ENCODE measurements at regions not wholly inside any gene's neighbourhood (a gene's known extent, or its start where the extent isn't known, plus 50 kb on each side); places are given as distances from the start of the nearest gene placed in this dataset.

DNA sequence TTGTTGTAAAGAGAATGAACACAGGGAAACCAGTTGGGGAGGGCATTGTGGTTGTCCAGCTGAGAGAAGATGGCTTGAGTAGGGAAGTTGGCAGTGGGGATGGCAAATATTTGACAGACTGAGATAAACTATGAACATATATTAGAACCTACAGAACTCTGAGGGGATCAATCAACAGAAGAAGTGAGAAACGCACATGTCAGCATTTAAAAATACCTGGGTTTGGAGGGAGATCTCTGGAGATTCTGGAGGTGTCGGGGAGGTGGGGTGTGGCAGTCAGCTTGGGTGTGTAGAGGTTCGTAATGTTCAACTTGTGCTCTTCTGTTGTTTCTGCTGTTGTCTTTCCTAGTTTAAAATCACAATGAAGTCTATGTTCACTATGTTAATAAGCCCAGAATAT is 517.8 kb downstream of the AACS start:
- no peak for DNase-seq

- no peak for DNase-seq
These were observed 521.2 kb downstream of the AACS start for GRCh38 chr12:125586441-125586840.

DNA sequence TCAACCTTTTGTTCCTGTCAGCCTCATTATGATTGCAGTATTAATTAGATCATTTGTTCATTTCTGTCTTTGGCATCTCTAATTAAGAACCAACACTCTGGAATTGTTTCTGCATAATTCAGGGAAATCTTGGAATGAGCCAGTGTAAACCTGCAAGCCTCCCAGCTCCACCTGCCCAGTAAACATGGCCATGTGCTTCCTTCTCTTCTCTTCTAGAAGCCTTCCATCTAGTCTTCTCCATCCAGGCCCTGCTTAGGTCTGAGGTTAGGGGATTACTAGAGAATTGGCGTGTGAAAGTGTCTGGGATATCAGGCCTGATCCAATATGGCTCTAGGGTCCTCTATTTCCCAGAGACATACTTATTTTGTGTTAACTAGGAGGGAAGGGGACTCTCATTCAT is 528.0 kb downstream of the AACS start:
- DNase-seq = no peak

GRCh38 chr12:125604976-125605375 is 539.7 kb downstream of the AACS start:
- DNase-seq = no peak

DNA sequence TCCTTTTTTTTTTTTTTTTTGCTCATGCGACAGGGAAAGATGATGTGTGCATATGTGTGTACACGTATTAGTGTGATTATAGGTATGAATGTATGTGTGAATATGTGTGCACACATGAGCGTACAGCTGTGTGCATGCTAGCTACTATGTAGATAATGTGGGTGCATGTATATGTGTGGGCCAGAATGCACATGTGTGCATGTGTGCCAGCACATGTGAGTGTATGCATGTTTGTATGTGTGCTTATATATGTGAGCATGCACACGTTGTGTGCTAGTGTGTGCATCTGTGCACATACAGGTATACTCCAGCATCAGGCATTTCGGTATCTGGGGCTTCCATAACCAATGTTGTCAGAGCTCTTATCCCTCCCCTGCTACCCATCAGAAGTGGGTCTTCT is 541.1 kb downstream of the AACS start:
- no peak for DNase-seq

DNA sequence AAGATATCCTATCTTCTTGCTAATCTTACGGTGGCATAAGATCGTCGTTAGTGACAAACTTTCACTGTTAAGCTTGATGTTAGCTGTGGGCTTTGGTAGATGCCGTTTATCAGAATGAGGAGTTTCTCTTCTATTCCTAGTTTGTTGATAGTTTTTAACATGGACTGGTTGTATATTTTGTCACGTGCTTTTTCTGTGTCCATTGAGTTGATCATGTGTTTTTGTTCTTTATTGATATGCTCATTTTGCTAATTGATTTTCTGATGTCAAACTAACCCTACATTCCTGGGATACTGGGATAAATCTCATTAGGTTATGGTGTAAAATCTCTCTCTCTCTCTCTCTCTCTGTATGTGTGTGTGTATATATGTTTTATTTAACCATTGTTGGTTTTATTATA is 545.1 kb downstream of the AACS start:
- no peak for DNase-seq

GRCh38 chr12:125610971-125611370 is 545.7 kb downstream of the AACS start:
- DNase-seq = no peak

GRCh38 chr12:125614058-125614457 is 548.8 kb downstream of the AACS start:
- no peak for DNase-seq

DNA sequence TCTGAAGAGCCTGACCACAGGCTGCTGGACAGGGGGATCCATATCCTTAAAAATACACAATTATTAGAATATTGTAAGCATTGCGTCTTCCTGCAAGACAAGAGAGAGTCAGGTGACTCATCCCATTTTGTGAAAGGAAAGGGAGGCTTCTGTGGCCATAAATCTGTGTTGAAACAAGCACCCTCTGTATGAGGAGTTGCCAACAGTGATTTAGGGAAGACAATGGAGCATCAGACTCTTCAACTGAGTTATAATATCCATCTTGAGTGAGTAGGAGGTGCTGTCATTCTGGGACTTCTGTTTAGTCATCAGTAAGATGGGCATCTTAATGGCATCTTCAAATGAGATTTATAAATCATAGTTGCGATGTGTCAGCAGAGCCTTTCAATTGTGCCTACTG is 554.5 kb downstream of the AACS start:
- no peak for DNase-seq

- DNase-seq = no peak
These were observed 568.5 kb downstream of the AACS start for GRCh38 chr12:125633686-125634085.

DNA sequence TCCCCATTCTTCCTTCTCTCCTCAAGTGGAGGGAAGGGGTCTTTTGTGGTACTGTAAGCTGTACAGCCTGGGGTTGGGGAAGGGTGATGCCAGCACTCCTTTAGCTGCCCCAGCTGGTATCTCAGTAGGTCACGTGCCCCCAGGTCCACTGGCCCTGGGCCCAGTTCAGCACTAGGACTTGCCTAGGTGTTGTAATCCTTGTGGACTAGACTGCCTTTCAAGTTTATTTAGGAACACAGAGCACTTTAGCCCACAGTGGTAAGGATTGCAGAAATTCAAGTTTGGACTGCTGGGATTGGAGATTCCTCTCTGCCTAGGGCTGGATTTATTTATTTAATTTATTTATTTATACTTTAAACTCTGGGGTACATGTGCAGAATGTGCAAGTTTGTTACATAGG is 569.6 kb downstream of the AACS start:
- DNase-seq = no peak

DNA sequence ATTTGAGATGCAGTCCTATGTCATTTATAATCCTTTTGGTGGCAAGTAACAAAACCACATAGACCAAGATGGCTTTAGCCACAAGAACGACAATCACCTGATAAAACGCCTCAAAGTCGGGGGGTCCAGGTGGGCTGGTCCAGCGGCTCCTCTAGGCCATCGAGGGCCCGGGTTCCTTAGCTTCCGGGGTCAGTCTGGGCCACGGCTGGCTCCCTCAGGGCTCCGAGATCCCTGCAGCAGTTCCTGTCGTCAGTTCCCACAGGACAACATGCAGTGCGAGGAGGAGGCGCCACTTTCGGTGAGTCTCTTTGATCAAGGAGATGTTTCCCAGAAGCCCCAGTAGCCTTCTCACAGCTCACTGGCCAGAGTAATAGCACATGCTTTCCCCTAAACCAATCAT is 574.6 kb downstream of the AACS start:
- no peak for DNase-seq

GRCh38 chr12:125643055-125643454 is 577.8 kb downstream of the AACS start:
- DNase-seq = no peak

DNA sequence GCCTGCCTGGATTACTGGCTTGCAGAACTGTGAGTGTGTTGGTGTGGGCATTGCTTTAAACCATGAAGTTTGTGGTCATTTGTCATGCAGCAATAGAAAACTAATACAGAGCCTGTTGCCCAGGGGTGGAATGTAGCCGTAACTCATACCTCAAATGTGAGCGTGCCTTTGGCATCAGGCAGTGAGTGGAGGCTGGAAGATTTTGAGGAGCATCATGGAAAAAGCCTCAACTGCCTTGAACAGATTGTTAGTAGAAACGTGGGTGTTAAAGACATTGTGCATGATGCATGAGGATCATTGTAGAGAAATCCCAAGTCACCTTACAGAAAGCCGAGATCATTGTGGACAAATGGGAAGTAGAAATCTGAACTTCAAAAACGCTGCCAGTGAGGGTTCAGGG is 580.5 kb downstream of the AACS start:
- no peak for DNase-seq

- no peak for DNase-seq
These were observed 585.4 kb downstream of the AACS start for GRCh38 chr12:125650587-125650986.

- no peak for DNase-seq
These were observed 586.4 kb downstream of the AACS start for GRCh38 chr12:125651625-125652024.

- DNase-seq = no peak
These were observed 587.4 kb downstream of the AACS start for GRCh38 chr12:125652681-125653080.

DNA sequence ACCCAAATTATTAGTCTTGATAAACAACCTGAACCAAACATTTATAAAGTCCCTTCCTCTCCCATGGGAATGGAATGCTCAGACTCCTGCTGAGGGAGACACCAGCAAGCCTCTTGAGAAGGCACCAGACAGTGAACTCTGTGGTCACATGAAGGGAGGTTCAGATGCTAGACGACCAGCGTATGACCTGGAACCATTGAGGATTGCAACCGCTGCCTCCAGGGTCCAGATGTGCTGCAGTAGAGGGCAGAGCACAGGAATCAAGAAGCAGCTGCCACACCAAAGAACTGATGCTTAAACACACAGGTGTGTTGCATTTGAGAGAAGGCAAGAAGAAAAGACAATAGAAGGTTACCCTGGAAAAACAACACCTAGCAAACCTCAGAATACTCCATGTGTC is 592.4 kb downstream of the AACS start:
- no peak for DNase-seq

GRCh38 chr12:125674554-125675338 is 609.5 kb downstream of the AACS start:
- no peak for DNase-seq

DNA sequence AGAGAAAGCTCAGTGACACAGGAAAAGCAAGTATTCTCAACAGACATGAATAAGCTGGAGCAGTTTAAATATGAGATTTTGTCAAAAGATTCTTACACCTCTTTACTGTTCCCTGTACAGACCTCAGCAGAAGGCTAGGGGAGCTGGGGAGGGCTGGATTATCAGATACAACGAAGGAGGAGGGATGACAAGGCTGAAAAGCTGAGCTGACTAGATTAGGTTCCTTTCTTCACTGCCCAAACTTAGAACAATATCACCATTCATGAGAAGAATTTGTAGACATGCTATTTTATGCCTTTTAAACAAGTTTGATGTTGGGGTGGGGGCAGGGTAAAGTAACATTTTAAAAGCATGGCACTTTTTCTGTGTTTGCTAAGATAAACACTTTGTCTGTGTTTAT is 611.1 kb downstream of the AACS start:
- no peak for DNase-seq

- DNase-seq = no peak
These were observed 612.6 kb downstream of the AACS start for GRCh38 chr12:125677829-125678228.

GRCh38 chr12:125678589-125678993 is 613.4 kb downstream of the AACS start:
- DNase-seq = no peak

GRCh38 chr12:125683748-125684381 is 618.6 kb downstream of the AACS start:
- no peak for DNase-seq

DNA sequence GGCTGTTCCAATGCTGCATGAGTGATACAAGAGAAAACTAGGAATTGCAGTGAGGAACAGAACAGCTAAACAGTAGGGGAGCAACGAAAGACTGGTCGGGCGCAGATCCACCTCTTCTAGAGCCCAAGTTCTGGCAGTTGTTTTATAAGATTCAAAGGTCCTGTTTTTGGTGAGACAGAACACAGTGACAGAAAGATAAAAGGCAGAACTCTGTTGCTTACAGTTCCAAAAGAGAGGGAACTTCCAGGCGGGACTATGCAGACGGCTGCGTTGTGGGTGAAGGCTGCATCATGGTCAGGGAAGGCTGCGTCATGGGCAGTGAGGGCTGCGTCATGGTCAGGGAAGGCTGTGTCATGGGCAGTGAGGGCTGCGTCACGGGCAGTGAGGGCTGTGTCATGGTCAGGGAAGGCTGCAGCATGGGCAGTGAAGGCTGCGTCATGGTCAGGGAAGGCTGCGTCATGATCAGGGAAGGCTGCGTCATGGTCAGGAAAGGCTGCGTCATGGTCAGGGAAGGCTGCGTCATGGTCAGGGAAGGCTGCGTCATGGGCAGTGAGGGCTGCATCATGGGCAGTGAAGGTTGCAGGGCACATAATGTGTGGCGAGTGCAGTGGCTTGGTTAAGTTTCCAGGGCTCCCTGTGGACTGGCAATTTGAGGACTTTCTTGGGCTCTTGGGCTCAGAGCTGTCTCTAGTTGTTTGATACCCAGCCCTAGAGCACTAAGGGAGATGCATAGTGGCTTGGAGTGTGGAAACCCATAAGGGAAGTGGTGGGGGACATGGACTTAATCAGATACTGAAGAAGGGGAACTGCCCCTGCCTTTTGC is 619.9 kb downstream of the AACS start:
- DNase-seq = no peak
